ENCODE measurements at regions not wholly inside any gene's neighbourhood (a gene's known extent, or its start where the extent isn't known, plus 50 kb on each side); places are given as distances from the start of the nearest gene placed in this dataset.

- TF ChIP-seq CTCF (IDR thresholded peaks at IDR 0.05) (no peak), POLR2A (IDR thresholded peaks at IDR 0.05) (no peak)
Observed at GRCh38 chr19:29115181-29115580, 97.8 kb downstream of the UQCRFS1 start.
